SK-N-SH (cell line): ENCODE measurements at regions not wholly inside any gene's neighbourhood (a gene's known extent, or its start where the extent isn't known, plus 50 kb on each side); places are given as distances from the start of the nearest gene placed in this dataset.

ENCODE experiments used
- CTCF ChIA-PET: fragments of 300-600, 350-600 bp; formaldehyde crosslinking; extraction: SDS; loops from one replicate; lab custom pipeline; 2021; lab: Yijun Ruan, JAX
- POLR2A ChIA-PET: fragments of 350-600 bp; sonication (Branson Sonifier 250); formaldehyde crosslinking; extraction: SDS; loops from one replicate; lab custom pipeline; 2020; ENCODE audit warnings: antibody characterized with exemption, inconsistent platforms; lab: Yijun Ruan, JAX
- DNase-seq: peaks from one replicate; pipeline ENCODE4 v3.0.0; 2012
- H2AFZ ChIP-seq: fragments of 200-600 bp; sonication (generic); 2 replicates; pipeline ENCODE4 v1.8.1; 2016; ENCODE audit warnings: antibody characterized with exemption, mild to moderate bottlenecking, low read depth
- H3F3A ChIP-seq: fragments of 200-600 bp; sonication (generic); replicated peaks from 2 replicates; pipeline ENCODE3; 2016; ENCODE audit warnings: antibody characterized with exemption, mild to moderate bottlenecking; ENCODE audit not compliant: insufficient read depth
- H3K27ac ChIP-seq, 2 experiments: fragments of 200-500 bp in 1 of 2; fragments of 200-600 bp in 1 of 2; sonication (Bioruptor generic) in 1 of 2; sonication (generic), shearing (Covaris generic) in 1 of 2; 2 replicates each; pipeline versions ENCODE4 v1.5.1 to v1.6.1; 2014 to 2016; ENCODE audit warnings: low read depth in 2 of 2, inconsistent platforms in 1 of 2, low read length in 1 of 2, mild to moderate bottlenecking in 1 of 2, mixed read lengths in 1 of 2
- H3K27me3 ChIP-seq: fragments of 200-600 bp; sonication (generic), shearing (Covaris generic); 2 replicates; pipeline ENCODE4 v1.6.1; 2016; ENCODE audit warnings: mixed run types; ENCODE audit not compliant: insufficient read depth
- H3K36me3 ChIP-seq, 2 experiments: fragments of 200-500 bp in 1 of 2; fragments of 200-600 bp in 1 of 2; sonication (Bioruptor generic) in 1 of 2; sonication (generic) in 1 of 2; replicated peaks in 1 of 2; 2 replicates each; pipeline versions ENCODE3 to v1.5.1; 2014 to 2016; ENCODE audit warnings: low read length in 1 of 2, mild to moderate bottlenecking in 1 of 2; ENCODE audit not compliant: insufficient read depth in 2 of 2, control insufficient read depth in 1 of 2
- H3K4me1 ChIP-seq, 2 experiments: fragments of 200-500 bp in 1 of 2; fragments of 200-600 bp in 1 of 2; sonication (Bioruptor generic) in 1 of 2; sonication (generic), shearing (Covaris generic) in 1 of 2; 2 replicates each; pipeline versions ENCODE4 v1.5.1 to v1.6.1; 2014 to 2016; ENCODE audit warnings: low read depth in 1 of 2, low read length in 1 of 2, mixed run types in 1 of 2; ENCODE audit not compliant: insufficient read depth in 2 of 2, control insufficient read depth in 1 of 2
- H3K4me2 ChIP-seq: fragments of 200-600 bp; sonication (generic), shearing (Covaris generic); 2 replicates; pipeline ENCODE4 v1.6.1; 2017; ENCODE audit warnings: mixed run types
- H3K4me3 ChIP-seq, 2 experiments: fragments of 200-500 bp in 1 of 2; fragments of 200-600 bp in 1 of 2; sonication (Bioruptor generic) in 1 of 2; sonication (generic), shearing (Covaris generic) in 1 of 2; 2 replicates each; pipeline versions ENCODE4 v1.5.1 to v1.8.1; 2014 to 2016; ENCODE audit warnings: low read depth in 2 of 2, inconsistent platforms in 1 of 2, low read length in 1 of 2, mild to moderate bottlenecking in 1 of 2, mixed read lengths in 1 of 2, moderate library complexity in 1 of 2
- H3K79me2 ChIP-seq: fragments of 200-600 bp; sonication (generic); 2 replicates; pipeline ENCODE4 v1.8.1; 2017; ENCODE audit warnings: mild to moderate bottlenecking; ENCODE audit not compliant: insufficient read depth
- H3K9ac ChIP-seq: fragments of 200-600 bp; sonication (generic); 2 replicates; pipeline ENCODE4 v1.6.1; 2017; ENCODE audit warnings: mixed run types
- H3K9me2 ChIP-seq: fragments of 200-600 bp; sonication (generic); 2 replicates; pipeline ENCODE4 v1.6.1; 2017; ENCODE audit warnings: mixed run types
- H3K9me3 ChIP-seq: fragments of 200-600 bp; sonication (generic); 2 replicates; pipeline ENCODE4 v1.6.1; 2017; ENCODE audit warnings: mixed run types, mild to moderate bottlenecking, moderate library complexity
- H4K20me1 ChIP-seq: fragments of 200-600 bp; sonication (generic); 2 replicates; pipeline ENCODE4 v1.6.1; 2017; ENCODE audit warnings: mild to moderate bottlenecking, mixed run types; ENCODE audit not compliant: insufficient read depth
- CHD2 ChIP-seq: fragments of 150-350 bp; IDR thresholded peaks from 2 replicates; pipeline ENCODE4 v1.6.1; 2018; ENCODE audit warnings: low read length; ENCODE audit not compliant: partially characterized antibody
- CTCF ChIP-seq: fragments of 200-600 bp; sonication (generic); IDR thresholded peaks from 2 replicates; pipeline ENCODE4 v1.6.1; 2017; ENCODE audit warnings: antibody characterized with exemption, mild to moderate bottlenecking, moderate library complexity
- EP300 ChIP-seq, 2 experiments: IDR thresholded peaks; 2 replicates each; pipeline versions ENCODE4 v1.4.0 to v1.6.1; 2012; ENCODE audit warnings: borderline replicate concordance in 1 of 2, low read depth in 1 of 2, low read length in 1 of 2
- EZH2phosphoT487 ChIP-seq: fragments of 200-600 bp; sonication (generic); IDR thresholded peaks from 2 replicates; pipeline ENCODE4 v1.6.1; 2017; ENCODE audit warnings: low read depth, mixed run types, mild to moderate bottlenecking, antibody characterized with exemption, moderate library complexity, borderline replicate concordance
- GATA2 ChIP-seq: sonication (generic); formaldehyde crosslinking; IDR thresholded peaks from 2 replicates; pipeline ENCODE4 v1.5.0; 2020; ENCODE audit warnings: mild to moderate bottlenecking, missing genetic modification reagents
- MXI1 ChIP-seq: IDR thresholded peaks from 2 replicates; pipeline ENCODE4 v1.6.1; 2012; ENCODE audit warnings: mild to moderate bottlenecking, low read depth, low read length, improper control_type of control experiment
- RAD21 ChIP-seq: IDR thresholded peaks from 2 replicates; pipeline ENCODE4 v1.6.1; 2012; ENCODE audit warnings: mild to moderate bottlenecking, low read length
- RXRA ChIP-seq: IDR thresholded peaks from 2 replicates; pipeline ENCODE4 v1.4.0; 2012; ENCODE audit warnings: low read depth, mild to moderate bottlenecking, borderline replicate concordance
- TAF1 ChIP-seq: IDR thresholded peaks from 2 replicates; pipeline ENCODE4 v1.6.1; 2012; ENCODE audit warnings: low read depth, mild to moderate bottlenecking, low read length, moderate library complexity, borderline replicate concordance
- TCF12 ChIP-seq: IDR thresholded peaks from 2 replicates; pipeline ENCODE4 v1.4.0; 2012
- USF2 ChIP-seq: fragments of 150-350 bp; IDR thresholded peaks from 2 replicates; pipeline ENCODE4 v1.6.1; 2017; ENCODE audit warnings: antibody characterized with exemption, low read length, low read depth, borderline replicate concordance
- WGBS: methylation state at CpG from one replicate; pipeline ENCODE4 v1.1.6; 2017; ENCODE audit warnings: low lambda C conversion rate; 5-methylcytosine and 5-hydroxymethylcytosine counted together
- TF ChIP-seq, protein P1 (sequence below): IDR thresholded peaks from 2 replicates; pipeline ENCODE4 v1.6.1; 2012; ENCODE audit warnings: mild to moderate bottlenecking, low read depth, low read length, moderate library complexity
- TF ChIP-seq, protein P2 (sequence below): IDR thresholded peaks from 2 replicates; pipeline ENCODE4 v1.4.0; 2012; ENCODE audit warnings: low read depth, borderline replicate concordance

GRCh38 chr18:28560331-28560730, 383.4 kb upstream of the CDH2 start:
- Histone ChIP-seq H3K9me2 (no peaks in the 10 kb centered on the region), H3K36me3 (no peaks in the 10 kb centered on the region), H2AFZ (no peak overlapping the region), H3K4me2 (no peak overlapping the region), H3K9ac (no peak overlapping the region), H3K4me3 (no peak overlapping the region), H4K20me1 (no peaks in the 10 kb centered on the region), H3K4me1 (no peaks in the 10 kb centered on the region; a peak in 2 of 4 replicates), H3K27me3 (no peaks in the 10 kb centered on the region), H3K79me2 (no peaks in the 10 kb centered on the region), H3K27ac (peak overlapping the region in 1 of 2 experiments; percentile 73; a peak in 2 of 4 replicates), H3F3A (no peaks in the 10 kb centered on the region), H3K9me3 (no peaks in the 10 kb centered on the region)
- POLR2A ChIA-PET, result no interaction called here
- TF ChIP-seq EP300 (IDR thresholded peaks at IDR 0.05; ENCODE audit: borderline replicate concordance in 1 of 2, low read depth in 1 of 2, low read length in 1 of 2) (peak in 1 of 2 experiments; percentile 61; a peak in 1 of 4 replicates), CTCF (no peak), EZH2phosphoT487 (no peak), CHD2 (peak; percentile 24), TAF1 (no peak), TCF12 (no peak), GATA2 (CRISPR knock-in tag) (peak; percentile 82), USF2 (no peak)
- TF ChIP-seq, protein P1, sequence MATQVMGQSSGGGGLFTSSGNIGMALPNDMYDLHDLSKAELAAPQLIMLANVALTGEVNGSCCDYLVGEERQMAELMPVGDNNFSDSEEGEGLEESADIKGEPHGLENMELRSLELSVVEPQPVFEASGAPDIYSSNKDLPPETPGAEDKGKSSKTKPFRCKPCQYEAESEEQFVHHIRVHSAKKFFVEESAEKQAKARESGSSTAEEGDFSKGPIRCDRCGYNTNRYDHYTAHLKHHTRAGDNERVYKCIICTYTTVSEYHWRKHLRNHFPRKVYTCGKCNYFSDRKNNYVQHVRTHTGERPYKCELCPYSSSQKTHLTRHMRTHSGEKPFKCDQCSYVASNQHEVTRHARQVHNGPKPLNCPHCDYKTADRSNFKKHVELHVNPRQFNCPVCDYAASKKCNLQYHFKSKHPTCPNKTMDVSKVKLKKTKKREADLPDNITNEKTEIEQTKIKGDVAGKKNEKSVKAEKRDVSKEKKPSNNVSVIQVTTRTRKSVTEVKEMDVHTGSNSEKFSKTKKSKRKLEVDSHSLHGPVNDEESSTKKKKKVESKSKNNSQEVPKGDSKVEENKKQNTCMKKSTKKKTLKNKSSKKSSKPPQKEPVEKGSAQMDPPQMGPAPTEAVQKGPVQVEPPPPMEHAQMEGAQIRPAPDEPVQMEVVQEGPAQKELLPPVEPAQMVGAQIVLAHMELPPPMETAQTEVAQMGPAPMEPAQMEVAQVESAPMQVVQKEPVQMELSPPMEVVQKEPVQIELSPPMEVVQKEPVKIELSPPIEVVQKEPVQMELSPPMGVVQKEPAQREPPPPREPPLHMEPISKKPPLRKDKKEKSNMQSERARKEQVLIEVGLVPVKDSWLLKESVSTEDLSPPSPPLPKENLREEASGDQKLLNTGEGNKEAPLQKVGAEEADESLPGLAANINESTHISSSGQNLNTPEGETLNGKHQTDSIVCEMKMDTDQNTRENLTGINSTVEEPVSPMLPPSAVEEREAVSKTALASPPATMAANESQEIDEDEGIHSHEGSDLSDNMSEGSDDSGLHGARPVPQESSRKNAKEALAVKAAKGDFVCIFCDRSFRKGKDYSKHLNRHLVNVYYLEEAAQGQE, result no peak
- peak; percentile 27 for DNase-seq
- CTCF ChIA-PET, result interaction anchor here (0.6 to 1.1 kb wide), 2 partner anchors 15 to 609 kb away, joined by 3 to 4 read pairs; no protein-coding TSS in a partner anchor

- TF ChIP-seq RAD21 (no peak), RXRA (no peak), CHD2 (no peak), MXI1 (no peak)
- TF ChIP-seq, protein P2, sequence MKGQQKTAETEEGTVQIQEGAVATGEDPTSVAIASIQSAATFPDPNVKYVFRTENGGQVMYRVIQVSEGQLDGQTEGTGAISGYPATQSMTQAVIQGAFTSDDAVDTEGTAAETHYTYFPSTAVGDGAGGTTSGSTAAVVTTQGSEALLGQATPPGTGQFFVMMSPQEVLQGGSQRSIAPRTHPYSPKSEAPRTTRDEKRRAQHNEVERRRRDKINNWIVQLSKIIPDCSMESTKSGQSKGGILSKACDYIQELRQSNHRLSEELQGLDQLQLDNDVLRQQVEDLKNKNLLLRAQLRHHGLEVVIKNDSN, result no peak
Observed at GRCh38 chr18:28559511-28559910, 382.6 kb upstream of the CDH2 start.

More at GRCh38 chr18:28559511-28559910, 382.6 kb upstream of the CDH2 start:
- Histone ChIP-seq H3K4me1 (no peaks in the 10 kb centered on the region; a peak in 2 of 4 replicates), H4K20me1 (no peaks in the 10 kb centered on the region), H3K27ac (no peak overlapping the region), H3K4me2 (no peak overlapping the region), H3F3A (no peaks in the 10 kb centered on the region), H3K9ac (no peak overlapping the region), H3K9me2 (no peaks in the 10 kb centered on the region), H3K36me3 (no peaks in the 10 kb centered on the region), H3K27me3 (no peaks in the 10 kb centered on the region), H2AFZ (no peak overlapping the region), H3K4me3 (no peak overlapping the region), H3K79me2 (no peaks in the 10 kb centered on the region), H3K9me3 (no peaks in the 10 kb centered on the region)
- CTCF ChIA-PET, result no interaction called here
- WGBS, result 5% methylated on average over 1 of the region's 1 CpG
- no peak for DNase-seq
- POLR2A ChIA-PET, result no interaction called here
